ENCODE measurements at regions not wholly inside any gene's neighbourhood (a gene's known extent, or its start where the extent isn't known, plus 50 kb on each side); places are given as distances from the start of the nearest gene placed in this dataset.

- ATAC-seq (ENCODE audit: low FRiP score): no peak
- no peak for DNase-seq (ENCODE audit: low spot score)
- TF ChIP-seq, protein P1, sequence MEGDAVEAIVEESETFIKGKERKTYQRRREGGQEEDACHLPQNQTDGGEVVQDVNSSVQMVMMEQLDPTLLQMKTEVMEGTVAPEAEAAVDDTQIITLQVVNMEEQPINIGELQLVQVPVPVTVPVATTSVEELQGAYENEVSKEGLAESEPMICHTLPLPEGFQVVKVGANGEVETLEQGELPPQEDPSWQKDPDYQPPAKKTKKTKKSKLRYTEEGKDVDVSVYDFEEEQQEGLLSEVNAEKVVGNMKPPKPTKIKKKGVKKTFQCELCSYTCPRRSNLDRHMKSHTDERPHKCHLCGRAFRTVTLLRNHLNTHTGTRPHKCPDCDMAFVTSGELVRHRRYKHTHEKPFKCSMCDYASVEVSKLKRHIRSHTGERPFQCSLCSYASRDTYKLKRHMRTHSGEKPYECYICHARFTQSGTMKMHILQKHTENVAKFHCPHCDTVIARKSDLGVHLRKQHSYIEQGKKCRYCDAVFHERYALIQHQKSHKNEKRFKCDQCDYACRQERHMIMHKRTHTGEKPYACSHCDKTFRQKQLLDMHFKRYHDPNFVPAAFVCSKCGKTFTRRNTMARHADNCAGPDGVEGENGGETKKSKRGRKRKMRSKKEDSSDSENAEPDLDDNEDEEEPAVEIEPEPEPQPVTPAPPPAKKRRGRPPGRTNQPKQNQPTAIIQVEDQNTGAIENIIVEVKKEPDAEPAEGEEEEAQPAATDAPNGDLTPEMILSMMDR (IDR thresholded peaks at IDR 0.05): no peak
These were observed 525.6 kb downstream of the BRD1 start for GRCh38 chr22:49302150-49302460.

GRCh38 chr22:49301398-49302149, 526.1 kb downstream of the BRD1 start:
- DNase-seq (ENCODE audit: low spot score) (no peak), ATAC-seq (ENCODE audit: low FRiP score) (no peak)
- TF ChIP-seq, protein P1 (IDR thresholded peaks at IDR 0.05): no peak

GRCh38 chr22:49300951-49301397, 526.7 kb downstream of the BRD1 start:
- TF ChIP-seq, protein P1 (IDR thresholded peaks at IDR 0.05): no peak
- DNase-seq (ENCODE audit: low spot score) (no peak), ATAC-seq (ENCODE audit: low FRiP score) (no peak)

DNA sequence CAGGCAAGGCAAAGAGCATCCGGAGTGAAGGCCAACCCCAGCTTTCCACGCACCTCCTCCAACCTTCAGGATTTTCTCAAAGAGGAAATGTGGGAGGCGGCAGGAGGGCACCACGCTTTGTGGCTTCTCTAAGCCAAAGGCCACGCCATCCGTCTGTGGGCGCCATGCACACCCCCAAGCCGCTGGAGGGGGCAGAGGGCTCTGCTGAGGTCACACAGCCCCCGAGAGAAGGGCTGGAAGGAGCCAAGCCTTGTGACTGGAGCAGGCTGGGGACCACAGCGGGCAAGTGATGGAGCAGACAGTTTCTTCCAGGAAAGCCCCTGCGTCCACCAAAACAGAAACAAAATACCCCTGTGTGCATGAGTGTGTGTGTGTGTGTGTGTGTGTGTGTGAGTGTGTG, 527.4 kb downstream of the BRD1 start:
- TF ChIP-seq, protein P1 (IDR thresholded peaks at IDR 0.05): no peak
- ATAC-seq (ENCODE audit: low FRiP score) (no peak), DNase-seq (ENCODE audit: low spot score) (no peak)

DNA sequence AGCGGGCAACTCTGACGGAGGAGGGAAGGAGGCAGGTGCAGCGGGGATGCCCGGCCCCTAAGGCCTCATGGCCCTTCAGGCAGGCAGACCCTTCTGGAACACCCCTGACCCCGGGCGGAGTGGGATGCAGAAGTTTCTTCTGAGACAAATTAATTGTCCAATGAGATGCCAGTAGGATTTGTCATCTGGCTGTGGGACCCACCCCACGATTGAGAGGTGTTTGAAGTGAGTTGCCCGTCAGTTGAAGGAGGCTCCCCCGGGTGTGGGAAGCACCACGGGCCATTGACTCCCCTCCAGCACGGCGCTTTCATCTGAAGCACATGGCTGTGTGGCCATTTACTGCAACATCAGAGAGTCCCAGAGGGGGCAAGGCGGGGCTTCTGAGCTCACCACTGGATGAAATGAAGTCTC, 527.8 kb downstream of the BRD1 start:
- TF ChIP-seq, protein P1 (IDR thresholded peaks at IDR 0.05): no peak
- no peak for ATAC-seq (ENCODE audit: low FRiP score)
- no peak for DNase-seq (ENCODE audit: low spot score)

DNA sequence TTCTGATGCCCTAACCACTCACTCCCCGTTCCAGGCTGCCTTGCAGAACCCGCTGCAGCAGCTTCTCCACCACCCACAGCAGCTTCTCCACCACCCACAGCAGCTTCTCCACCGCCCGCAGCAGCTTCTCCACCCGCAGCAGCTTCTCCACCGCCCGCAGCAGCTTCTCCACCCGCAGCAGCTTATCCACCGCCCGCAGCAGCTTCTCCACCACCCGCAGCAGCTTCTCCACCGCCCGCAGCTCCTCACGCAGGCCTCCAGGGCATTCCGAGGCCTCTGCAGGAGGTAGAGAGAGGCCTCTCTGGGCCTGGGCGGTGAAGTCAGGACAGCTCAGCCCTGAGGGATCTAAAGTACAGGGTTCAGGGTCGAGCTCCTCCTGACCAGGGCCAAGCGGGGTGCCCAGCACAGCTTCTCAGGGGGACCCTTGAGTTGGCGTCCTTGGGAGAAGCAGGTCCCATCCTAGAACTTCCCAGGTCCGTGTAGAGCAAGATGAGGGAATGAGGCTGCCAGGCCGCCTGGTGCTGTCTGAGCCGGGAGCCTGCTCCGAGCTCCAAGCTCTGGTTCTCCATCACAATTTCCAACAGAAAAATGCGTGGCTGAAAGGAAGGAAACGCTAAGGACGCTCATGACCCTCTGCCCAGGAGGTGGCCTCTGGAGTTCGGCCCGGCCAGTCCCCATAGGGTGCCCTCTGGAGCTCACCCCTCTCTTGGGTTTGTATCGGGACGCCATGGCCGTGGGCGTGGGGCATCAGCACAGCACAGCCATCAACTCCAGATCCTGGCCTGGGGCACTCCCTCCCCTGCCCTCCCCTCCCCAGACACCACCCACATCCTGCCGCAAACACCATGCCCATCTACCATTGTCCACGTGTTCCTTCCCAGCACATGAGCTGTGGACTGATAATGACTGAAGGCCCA, 528.6 kb downstream of the BRD1 start:
- TF ChIP-seq, protein P1 (IDR thresholded peaks at IDR 0.05): no peak
- DNase-seq (ENCODE audit: low spot score): no peak

More for the DNA sequence above, 528.6 kb downstream of the BRD1 start:
- no peak for ATAC-seq (ENCODE audit: low FRiP score)

Measured in omental fat pad (tissue), 3 donors.